ENCODE measurements at regions not wholly inside any gene's neighbourhood (a gene's known extent, or its start where the extent isn't known, plus 50 kb on each side); places are given as distances from the start of the nearest gene placed in this dataset.
A peak's percentile ranks its signal among the peaks of the same experiment; 100 is the strongest.

GRCh38 chr15:39300451-39301153, 280.3 kb upstream of the THBS1 start (continued):
- TF ChIP-seq SIN3A (IDR thresholded peaks at IDR 0.05; ENCODE audit: borderline replicate concordance, low read depth, low read length) (no peak), EZH2phosphoT487 (IDR thresholded peaks at IDR 0.05; ENCODE audit: borderline replicate concordance, low read depth) (no peak), MXI1 (IDR thresholded peaks at IDR 0.05; ENCODE audit: low read depth, low read length) (no peak), RAD21 (IDR thresholded peaks at IDR 0.05; ENCODE audit: low read length) (no peak), ELF1 (IDR thresholded peaks at IDR 0.05) (no peak), RXRA (IDR thresholded peaks at IDR 0.05; ENCODE audit: borderline replicate concordance, low read depth) (peak; percentile 56; the same call in 1 of the 2 replicates), TAF1 (IDR thresholded peaks at IDR 0.05; ENCODE audit: borderline replicate concordance, low read depth, low read length) (no peak), JUND (IDR thresholded peaks at IDR 0.05) (peak; percentile 97), IRF3 (IDR thresholded peaks at IDR 0.05; ENCODE audit: low read depth, low read length) (no peak), RCOR1 (IDR thresholded peaks at IDR 0.05; ENCODE audit: low read length) (no peak), FOSL2 (IDR thresholded peaks at IDR 0.05; ENCODE audit: borderline replicate concordance, low read depth) (peak; percentile 82)

DNA sequence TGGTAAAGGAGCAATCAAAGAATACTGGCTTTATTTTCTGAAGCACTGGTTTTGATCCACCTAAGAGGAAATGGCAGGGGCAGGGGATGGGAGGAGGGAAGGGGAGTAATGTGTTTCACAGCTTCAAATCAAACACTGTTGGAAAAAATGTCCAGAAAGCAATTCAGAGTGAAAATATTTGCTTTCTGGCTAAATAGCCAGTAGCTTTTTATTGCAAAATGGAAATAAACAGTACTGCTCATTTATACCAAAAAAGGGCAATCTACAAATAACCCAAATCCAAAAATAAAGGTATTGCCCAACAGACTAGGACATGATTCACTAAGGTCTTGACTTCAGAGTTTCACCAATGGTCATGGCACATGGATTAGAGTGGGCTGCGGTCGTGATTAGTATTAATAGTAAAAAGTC, 279.3 kb upstream of the THBS1 start:
- Histone ChIP-seq H3K9me3 (no peaks in the 10 kb centered on the region), H3K27ac (ENCODE audit: low read depth in 2 of 2, low read length in 1 of 2) (peak overlapping the region; percentile 41 to 95; a peak in 3 of 4 replicates), H2AFZ (ENCODE audit: low read depth) (0 out of 2 replicates have a peak overlapping the region, but pooled peaks have one; percentile 17), H3K4me2 (peak overlapping the region; percentile 38; the same call in 1 of the 2 replicates), H3K27me3 (ENCODE audit: insufficient read depth) (no peaks in the 10 kb centered on the region), H4K20me1 (ENCODE audit: insufficient read depth) (no peaks in the 10 kb centered on the region), H3K9ac (peak overlapping the region; percentile 59; the same call in 1 of the 2 replicates), H3K9me2 (no peaks in the 10 kb centered on the region), H3K4me3 (ENCODE audit: low read depth in 2 of 2, low read length in 1 of 2) (no peak overlapping the region), H3F3A (replicated peaks; ENCODE audit: insufficient read depth) (peaks cover 47% of the 10 kb centered on the region), H3K36me3 (replicated peaks in 1 of 2; ENCODE audit: control insufficient read depth in 1 of 2, insufficient read depth in 2 of 2, low read length in 1 of 2) (no peaks in the 10 kb centered on the region), H3K79me2 (ENCODE audit: insufficient read depth) (no peaks in the 10 kb centered on the region), H3K4me1 (ENCODE audit: control insufficient read depth in 1 of 2, insufficient read depth in 2 of 2, low read depth in 1 of 2, low read length in 1 of 2) (peaks cover 9 to 14% of the 10 kb centered on the region in 2 experiments)
- no peak for TF ChIP-seq TEAD4 (IDR thresholded peaks at IDR 0.05; ENCODE audit: borderline replicate concordance, insufficient read depth)
- TF ChIP-seq NFIC (IDR thresholded peaks at IDR 0.05; ENCODE audit: borderline replicate concordance) = no peak
- no peak for TF ChIP-seq GATA2 (CRISPR knock-in tag; IDR thresholded peaks at IDR 0.05)
- no peak for TF ChIP-seq RFX5 (IDR thresholded peaks at IDR 0.05; ENCODE audit: low read length)
- no peak for TF ChIP-seq SIN3A (IDR thresholded peaks at IDR 0.05; ENCODE audit: borderline replicate concordance, low read depth, low read length)
- TF ChIP-seq MXI1 (IDR thresholded peaks at IDR 0.05; ENCODE audit: low read depth, low read length) = no peak
- TF ChIP-seq EP300 (IDR thresholded peaks at IDR 0.05; ENCODE audit: borderline replicate concordance in 1 of 2, low read depth in 1 of 2, low read length in 1 of 2) = 0 out of 4 replicates have a peak, but pooled peaks of 1 of the 2 experiments have one; percentile 20
- TF ChIP-seq PBX3 (IDR thresholded peaks at IDR 0.05) = peak; percentile 53
- TF ChIP-seq FOXJ3 (CRISPR knock-in tag; IDR thresholded peaks at IDR 0.05) = no peak
- TF ChIP-seq, protein P1, sequence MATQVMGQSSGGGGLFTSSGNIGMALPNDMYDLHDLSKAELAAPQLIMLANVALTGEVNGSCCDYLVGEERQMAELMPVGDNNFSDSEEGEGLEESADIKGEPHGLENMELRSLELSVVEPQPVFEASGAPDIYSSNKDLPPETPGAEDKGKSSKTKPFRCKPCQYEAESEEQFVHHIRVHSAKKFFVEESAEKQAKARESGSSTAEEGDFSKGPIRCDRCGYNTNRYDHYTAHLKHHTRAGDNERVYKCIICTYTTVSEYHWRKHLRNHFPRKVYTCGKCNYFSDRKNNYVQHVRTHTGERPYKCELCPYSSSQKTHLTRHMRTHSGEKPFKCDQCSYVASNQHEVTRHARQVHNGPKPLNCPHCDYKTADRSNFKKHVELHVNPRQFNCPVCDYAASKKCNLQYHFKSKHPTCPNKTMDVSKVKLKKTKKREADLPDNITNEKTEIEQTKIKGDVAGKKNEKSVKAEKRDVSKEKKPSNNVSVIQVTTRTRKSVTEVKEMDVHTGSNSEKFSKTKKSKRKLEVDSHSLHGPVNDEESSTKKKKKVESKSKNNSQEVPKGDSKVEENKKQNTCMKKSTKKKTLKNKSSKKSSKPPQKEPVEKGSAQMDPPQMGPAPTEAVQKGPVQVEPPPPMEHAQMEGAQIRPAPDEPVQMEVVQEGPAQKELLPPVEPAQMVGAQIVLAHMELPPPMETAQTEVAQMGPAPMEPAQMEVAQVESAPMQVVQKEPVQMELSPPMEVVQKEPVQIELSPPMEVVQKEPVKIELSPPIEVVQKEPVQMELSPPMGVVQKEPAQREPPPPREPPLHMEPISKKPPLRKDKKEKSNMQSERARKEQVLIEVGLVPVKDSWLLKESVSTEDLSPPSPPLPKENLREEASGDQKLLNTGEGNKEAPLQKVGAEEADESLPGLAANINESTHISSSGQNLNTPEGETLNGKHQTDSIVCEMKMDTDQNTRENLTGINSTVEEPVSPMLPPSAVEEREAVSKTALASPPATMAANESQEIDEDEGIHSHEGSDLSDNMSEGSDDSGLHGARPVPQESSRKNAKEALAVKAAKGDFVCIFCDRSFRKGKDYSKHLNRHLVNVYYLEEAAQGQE (IDR thresholded peaks at IDR 0.05; ENCODE audit: low read depth, low read length) = no peak
- peak; percentile 71 for TF ChIP-seq TCF12 (IDR thresholded peaks at IDR 0.05)
- no peak for TF ChIP-seq IRF3 (IDR thresholded peaks at IDR 0.05; ENCODE audit: low read depth, low read length)
- no peak for TF ChIP-seq ELF1 (IDR thresholded peaks at IDR 0.05)
- TF ChIP-seq FOSL2 (IDR thresholded peaks at IDR 0.05; ENCODE audit: borderline replicate concordance, low read depth) = no peak
- no peak for TF ChIP-seq CTCF (IDR thresholded peaks at IDR 0.05)
- DNase-seq = no peak
- POLR2A ChIA-PET = no interaction called here
- CTCF ChIA-PET = no interaction called here
- WGBS (ENCODE audit: low lambda C conversion rate) = 82% methylated on average over 2 of the region's 2 CpGs

Data from SK-N-SH (cell line).